K562 (cell line): ENCODE measurements at regions not wholly inside any gene's neighbourhood (a gene's known extent, or its start where the extent isn't known, plus 50 kb on each side); places are given as distances from the start of the nearest gene placed in this dataset.

Experiments
- ATAC-seq: fragments of 200-7000 bp; cut with Tn5 transposase; 3 replicates; pipeline ENCODE4 v1.9.1; 2020; ENCODE audit warnings: moderate library complexity
- BruUV-seq: library from RNA; stranded (reverse); fragments of 400-500 nt; replicated peaks from 2 replicates; lab custom pipeline; 2021; lab: Mats Ljungman, UMichigan
- CTCF ChIA-PET: fragments of 300-600 bp; formaldehyde crosslinking; extraction: SDS; loops from one replicate; lab custom pipeline; 2021; ENCODE audit warnings: low intra/inter-chr PET ratio; lab: Yijun Ruan, JAX
- POLR2A ChIA-PET: fragments of 300-600, 350-650 bp; sonication (Branson Sonifier 250); formaldehyde crosslinking; extraction: SDS; loops from one replicate; lab custom pipeline; 2021; ENCODE audit warnings: antibody characterized with exemption, inconsistent platforms; lab: Yijun Ruan, JAX
- DNase-seq, 4 experiments: peaks; one replicate each; pipeline versions ENCODE4 v3.0.0 to v3.0.0-alpha.2; 2011 to 2018; ENCODE audit warnings: low spot score in 3 of 4, mixed read lengths in 3 of 4; ENCODE audit errors: extremely low read depth in 1 of 4
- FAIRE-seq: peaks from 2 replicates; lab custom pipeline; 2011; peaks lifted over from hg19 to GRCh38; lab: Jason Lieb, UNC
- H2AFZ ChIP-seq: 2 replicates; pipeline ENCODE4 v1.6.0; 2011; ENCODE audit warnings: low read depth, low read length, control low read depth, inconsistent platforms
- H3K27ac ChIP-seq: fragments of 200-600 bp; 3 replicates; pipeline ENCODE4 v1.8.0; 2011; ENCODE audit warnings: low read depth, mild to moderate bottlenecking, control low read depth, inconsistent platforms, low read length, moderate library complexity, mixed read lengths; ENCODE audit errors: extremely low read depth
- H3K27me3 ChIP-seq, 2 experiments: fragments of 300-600 bp in 1 of 2; 2 replicates in 1 of 2; 3 replicates in 1 of 2; pipeline versions ENCODE4 v1.6.0 to v1.8.0; 2011; ENCODE audit warnings: inconsistent platforms in 2 of 2, low read length in 2 of 2, mild to moderate bottlenecking in 1 of 2, mixed read lengths in 1 of 2, moderate library complexity in 1 of 2; ENCODE audit not compliant: control insufficient read depth in 2 of 2, insufficient read depth in 2 of 2
- H3K36me3 ChIP-seq: fragments of 300-600 bp; 3 replicates; pipeline ENCODE4 v1.8.0; 2011; ENCODE audit warnings: mild to moderate bottlenecking, low read length, inconsistent platforms; ENCODE audit not compliant: control insufficient read depth, insufficient read depth
- H3K4me1 ChIP-seq, 2 experiments: fragments of 200-600 bp in 1 of 2; replicated peaks in 1 of 2; 2 replicates in 1 of 2; 3 replicates in 1 of 2; pipeline versions ENCODE4 v1.5.1 to v1.8.0; 2011; ENCODE audit warnings: inconsistent platforms in 2 of 2, low read length in 2 of 2, mild to moderate bottlenecking in 1 of 2, mixed read lengths in 1 of 2, moderate library complexity in 1 of 2; ENCODE audit not compliant: control insufficient read depth in 2 of 2, insufficient read depth in 2 of 2
- H3K4me2 ChIP-seq: 2 replicates; pipeline ENCODE4 v1.6.1; 2011; ENCODE audit warnings: low read length, control low read depth, inconsistent platforms, mixed read lengths; ENCODE audit not compliant: insufficient read depth
- H3K4me3 ChIP-seq: fragments of 200-600 bp; sonication (generic), shearing (Covaris generic); 2 replicates; pipeline ENCODE4 v1.5.1; 2016; ENCODE audit warnings: control low read depth, inconsistent platforms
- H3K79me2 ChIP-seq: fragments of 200-600 bp; 3 replicates; pipeline ENCODE4 v1.8.0; 2011; ENCODE audit warnings: low read length, inconsistent platforms; ENCODE audit not compliant: control insufficient read depth, insufficient read depth
- H3K9ac ChIP-seq, 2 experiments: 2 replicates each; pipeline versions ENCODE4 v1.6.0 to v1.6.1; 2011; ENCODE audit warnings: low read depth in 2 of 2, low read length in 2 of 2, control low read depth in 1 of 2, inconsistent platforms in 1 of 2, mild to moderate bottlenecking in 1 of 2, mixed read lengths in 1 of 2; ENCODE audit not compliant: insufficient read depth in 1 of 2
- H3K9me1 ChIP-seq: one replicate; pipeline ENCODE4 v1.6.0; 2011; ENCODE audit warnings: inconsistent platforms, mild to moderate bottlenecking, low read length, moderate library complexity; ENCODE audit not compliant: control insufficient read depth, insufficient read depth
- H3K9me3 ChIP-seq: replicated peaks from 2 replicates; pipeline ENCODE4 v1.5.1; 2011; ENCODE audit warnings: low read depth, low read length, inconsistent platforms; ENCODE audit not compliant: control insufficient read depth, insufficient read depth
- H4K20me1 ChIP-seq: replicated peaks from 2 replicates; pipeline ENCODE4 v1.6.1; 2011; ENCODE audit warnings: low read length, inconsistent platforms, mixed read lengths; ENCODE audit not compliant: control insufficient read depth, insufficient read depth
- CHAMP1 ChIP-seq: fragments of 450-650 bp; IDR thresholded peaks from 2 replicates; pipeline ENCODE4 v1.6.1; 2016; ENCODE audit warnings: mild to moderate bottlenecking
- EWSR1 ChIP-seq: fragments of 450-650 bp; IDR thresholded peaks from 2 replicates; pipeline ENCODE4 v1.6.1; 2018; ENCODE audit warnings: borderline replicate concordance, mild to moderate bottlenecking, low read depth, moderate library complexity; ENCODE audit not compliant: partially characterized antibody
- GTF2A2 ChIP-seq: IDR thresholded peaks from 2 replicates; pipeline ENCODE4 v1.6.1; 2016; ENCODE audit warnings: mild to moderate bottlenecking, missing genetic modification characterization, missing compliant biosample characterization
- KDM1A ChIP-seq, 2 experiments: fragments of 450-650 bp; IDR thresholded peaks; 2 replicates each; pipeline ENCODE4 v1.6.1; 2016; ENCODE audit warnings: mild to moderate bottlenecking in 2 of 2
- PRMT5 ChIP-seq: sonication (generic); formaldehyde crosslinking; IDR thresholded peaks from 2 replicates; pipeline ENCODE4 v1.5.0; 2020; ENCODE audit warnings: missing genetic modification reagents
- SREBF2 ChIP-seq: sonication (generic); formaldehyde crosslinking; IDR thresholded peaks from 2 replicates; pipeline ENCODE4 v1.4.0; 2020; ENCODE audit warnings: mild to moderate bottlenecking, missing genetic modification reagents
- SRSF9 ChIP-seq: fragments of 200-400 bp; formaldehyde crosslinking; IDR thresholded peaks from 2 replicates; pipeline ENCODE4 v1.6.1; 2017; ENCODE audit warnings: low read depth, low read length, borderline replicate concordance
- ZBTB7A ChIP-seq: IDR thresholded peaks from 2 replicates; pipeline ENCODE4 v1.6.1; 2011; ENCODE audit warnings: low read depth, mild to moderate bottlenecking, low read length, moderate library complexity, borderline replicate concordance; ENCODE audit not compliant: control insufficient read depth
- ZNF57 ChIP-seq: fragments of 450-650 bp; formaldehyde crosslinking; IDR thresholded peaks from 2 replicates; pipeline ENCODE4 v1.4.0; 2020; ENCODE audit warnings: mild to moderate bottlenecking, moderate library complexity
- WGBS: fragments of 100-300 bp; shearing (Covaris generic); methylation state at CpG from one replicate; pipeline ENCODE4 v1.1.6; 2016; ENCODE audit warnings: low coverage, mixed read lengths; ENCODE audit not compliant: insufficient coverage; ENCODE audit errors: missing lambda C conversion rate; 5-methylcytosine and 5-hydroxymethylcytosine counted together
- in situ Hi-C: fragments of 300-500 bp; cut with MboI; formaldehyde crosslinking; loops from 4 replicates; pipeline ENCODE4 v1.15.0; 2018; ENCODE audit warnings: inconsistent platforms, mixed read lengths
- intact Hi-C: fragments of 100-400 bp; cut with micrococcal nuclease; formaldehyde crosslinking; loops from 2 replicates; pipeline ENCODE4 v1.14.2; 2022
- TF ChIP-seq, protein P1 (sequence below), 2 experiments: fragments of 250-450 bp in 1 of 2; fragments of 450-650 bp in 1 of 2; sonication (Bioruptor Pico) in 1 of 2; IDR thresholded peaks; 2 replicates each; pipeline versions ENCODE4 v1.6.1 to v1.8.0; 2016 to 2021; ENCODE audit warnings: mild to moderate bottlenecking in 2 of 2, moderate library complexity in 2 of 2, missing compliant biosample characterization in 1 of 2, missing genetic modification characterization in 1 of 2
- TF ChIP-seq, protein P2 (sequence below), 3 experiments: fragments of 200-800 bp in 1 of 3; fragments of 250-450 bp in 1 of 3; fragments of 450-650 bp in 1 of 3; sonication (Bioruptor Pico) in 1 of 3; sonication (Bioruptor generic) in 1 of 3; formaldehyde crosslinking in 1 of 3; IDR thresholded peaks; 2 replicates each; pipeline versions ENCODE4 v1.6.1 to v1.8.0; 2016 to 2022; ENCODE audit warnings: mild to moderate bottlenecking in 2 of 3, missing genetic modification characterization in 2 of 3, missing compliant biosample characterization in 1 of 3, moderate library complexity in 1 of 3
- TF ChIP-seq, protein P3 (sequence below), 2 experiments: fragments of 450-650 bp; IDR thresholded peaks; 2 replicates each; pipeline ENCODE4 v1.6.1; 2016

DNA sequence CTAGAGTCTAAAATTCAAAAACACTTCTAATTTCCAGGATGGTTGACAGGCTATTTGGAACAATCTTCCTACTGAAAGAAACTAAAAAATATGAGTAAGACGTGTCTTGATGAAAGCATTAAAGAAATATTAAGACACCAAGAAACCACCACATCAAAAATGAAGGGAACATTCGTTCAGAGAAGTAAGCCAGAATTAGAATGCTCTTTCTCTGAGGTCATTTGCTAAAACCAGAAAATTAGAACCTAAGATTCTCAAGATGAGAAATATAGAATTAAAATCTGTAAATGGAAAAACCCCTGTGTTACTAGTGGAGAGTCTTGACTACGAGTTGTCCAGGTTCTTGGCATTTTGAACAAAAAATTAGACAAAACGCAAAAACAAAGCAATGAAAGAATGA lies 54.8 kb upstream of the YWHAQ start:
- Histone ChIP-seq H3K9me1 (no peaks in the 10 kb centered on the region), H3K36me3 (no peaks in the 10 kb centered on the region), H4K20me1 (no peaks in the 10 kb centered on the region), H3K4me1 (peaks cover 0 to 12% of the 10 kb centered on the region in 2 experiments; a peak in 3 of 5 replicates), H2AFZ (no peak overlapping the region), H3K9me3 (no peaks in the 10 kb centered on the region), H3K4me3 (no peak overlapping the region), H3K27ac (no peak overlapping the region), H3K27me3 (no peaks in the 10 kb centered on the region), H3K79me2 (no peaks in the 10 kb centered on the region), H3K4me2 (no peak overlapping the region), H3K9ac (no peak overlapping the region)
- no peak for ATAC-seq
- POLR2A ChIA-PET: no interaction called here
- TF ChIP-seq, protein P1, sequence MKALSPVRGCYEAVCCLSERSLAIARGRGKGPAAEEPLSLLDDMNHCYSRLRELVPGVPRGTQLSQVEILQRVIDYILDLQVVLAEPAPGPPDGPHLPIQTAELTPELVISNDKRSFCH (CRISPR knock-in tag; IDR thresholded peaks at IDR 0.05): no peak
- TF ChIP-seq, protein P1 (tag; IDR thresholded peaks at IDR 0.05): no peak
- TF ChIP-seq ZBTB7A (no peak), KDM1A (IDR thresholded peaks at IDR 0.05) (no peak), GTF2A2 (tag) (no peak), ZNF57 (CRISPR knock-in tag) (no peak), SRSF9 (no peak), SREBF2 (CRISPR knock-in tag) (no peak), EWSR1 (no peak), CHAMP1 (no peak), PRMT5 (CRISPR knock-in tag) (no peak)
- TF ChIP-seq, protein P2, sequence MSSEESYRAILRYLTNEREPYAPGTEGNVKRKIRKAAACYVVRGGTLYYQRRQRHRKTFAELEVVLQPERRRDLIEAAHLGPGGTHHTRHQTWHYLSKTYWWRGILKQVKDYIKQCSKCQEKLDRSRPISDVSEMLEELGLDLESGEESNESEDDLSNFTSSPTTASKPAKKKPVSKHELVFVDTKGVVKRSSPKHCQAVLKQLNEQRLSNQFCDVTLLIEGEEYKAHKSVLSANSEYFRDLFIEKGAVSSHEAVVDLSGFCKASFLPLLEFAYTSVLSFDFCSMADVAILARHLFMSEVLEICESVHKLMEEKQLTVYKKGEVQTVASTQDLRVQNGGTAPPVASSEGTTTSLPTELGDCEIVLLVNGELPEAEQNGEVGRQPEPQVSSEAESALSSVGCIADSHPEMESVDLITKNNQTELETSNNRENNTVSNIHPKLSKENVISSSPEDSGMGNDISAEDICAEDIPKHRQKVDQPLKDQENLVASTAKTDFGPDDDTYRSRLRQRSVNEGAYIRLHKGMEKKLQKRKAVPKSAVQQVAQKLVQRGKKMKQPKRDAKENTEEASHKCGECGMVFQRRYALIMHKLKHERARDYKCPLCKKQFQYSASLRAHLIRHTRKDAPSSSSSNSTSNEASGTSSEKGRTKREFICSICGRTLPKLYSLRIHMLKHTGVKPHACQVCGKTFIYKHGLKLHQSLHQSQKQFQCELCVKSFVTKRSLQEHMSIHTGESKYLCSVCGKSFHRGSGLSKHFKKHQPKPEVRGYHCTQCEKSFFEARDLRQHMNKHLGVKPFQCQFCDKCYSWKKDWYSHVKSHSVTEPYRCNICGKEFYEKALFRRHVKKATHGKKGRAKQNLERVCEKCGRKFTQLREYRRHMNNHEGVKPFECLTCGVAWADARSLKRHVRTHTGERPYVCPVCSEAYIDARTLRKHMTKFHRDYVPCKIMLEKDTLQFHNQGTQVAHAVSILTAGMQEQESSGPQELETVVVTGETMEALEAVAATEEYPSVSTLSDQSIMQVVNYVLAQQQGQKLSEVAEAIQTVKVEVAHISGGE (CRISPR knock-in tag; IDR thresholded peaks at IDR 0.05): no peak
- TF ChIP-seq, protein P3, sequence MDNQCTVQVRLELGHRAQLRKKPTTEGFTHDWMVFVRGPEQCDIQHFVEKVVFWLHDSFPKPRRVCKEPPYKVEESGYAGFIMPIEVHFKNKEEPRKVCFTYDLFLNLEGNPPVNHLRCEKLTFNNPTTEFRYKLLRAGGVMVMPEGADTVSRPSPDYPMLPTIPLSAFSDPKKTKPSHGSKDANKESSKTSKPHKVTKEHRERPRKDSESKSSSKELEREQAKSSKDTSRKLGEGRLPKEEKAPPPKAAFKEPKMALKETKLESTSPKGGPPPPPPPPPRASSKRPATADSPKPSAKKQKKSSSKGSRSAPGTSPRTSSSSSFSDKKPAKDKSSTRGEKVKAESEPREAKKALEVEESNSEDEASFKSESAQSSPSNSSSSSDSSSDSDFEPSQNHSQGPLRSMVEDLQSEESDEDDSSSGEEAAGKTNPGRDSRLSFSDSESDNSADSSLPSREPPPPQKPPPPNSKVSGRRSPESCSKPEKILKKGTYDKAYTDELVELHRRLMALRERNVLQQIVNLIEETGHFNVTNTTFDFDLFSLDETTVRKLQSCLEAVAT (IDR thresholded peaks at IDR 0.05): no peak
- intact Hi-C loops (loop anchor here (5.0 kb wide), 1 partner anchor 48 kb away; no protein-coding TSS in a partner anchor), in situ Hi-C loops (no loop called here)
- no peak for DNase-seq
- no TSS peak for BruUV-seq
- CTCF ChIA-PET: no interaction called here
- FAIRE-seq: no peak
- 68% methylated on average over 4 of the region's 4 CpGs for WGBS
